Thyroid gland (tissue), 4 donors: ENCODE measurements at regions not wholly inside any gene's neighbourhood (a gene's known extent, or its start where the extent isn't known, plus 50 kb on each side); places are given as distances from the start of the nearest gene placed in this dataset.

Experiments used
- DNase-seq, 2 donors: peaks; one replicate each; pipeline ENCODE4 v3.0.0-alpha.2; 2019
- H3K27ac ChIP-seq, 3 donors: fragments of 200-600 bp; sonication (generic); 1 replicate in 2 of 3; 2 replicates in 1 of 3; pipeline ENCODE4 v1.5.1; 2016 to 2019; ENCODE audit warnings: mild to moderate bottlenecking in 1 of 3, moderate library complexity in 1 of 3
- H3K27me3 ChIP-seq: fragments of 200-600 bp; sonication (generic); one replicate; pipeline ENCODE4 v1.5.1; 2019
- H3K36me3 ChIP-seq, 2 donors: fragments of 200-600 bp; sonication (generic); one replicate each; pipeline ENCODE4 v1.5.1; 2016 to 2019
- H3K4me1 ChIP-seq, 2 donors: fragments of 200-600 bp; sonication (generic); one replicate each; pipeline ENCODE4 v1.5.1; 2017 to 2019
- H3K4me3 ChIP-seq, 3 donors: fragments of 200-600 bp; sonication (generic); replicated peaks in 1 of 3; 1 replicate in 2 of 3; 2 replicates in 1 of 3; pipeline ENCODE4 v1.5.1; 2016; ENCODE audit warnings: mild to moderate bottlenecking in 1 of 3
- H3K9me3 ChIP-seq: fragments of 200-600 bp; sonication (generic); one replicate; pipeline ENCODE4 v1.5.1; 2017
- POLR2A ChIP-seq, 2 donors: fragments of 450-650 bp; IDR thresholded peaks; one replicate each; pipeline ENCODE4 v1.6.1; 2017; ENCODE audit warnings: antibody characterized with exemption in 2 of 2, mild to moderate bottlenecking in 2 of 2, moderate library complexity in 1 of 2
- WGBS, 2 donors: methylation state at CpG; one replicate each; pipeline ENCODE4 v1.1.5; 2017; 5-methylcytosine and 5-hydroxymethylcytosine counted together
- intact Hi-C: fragments of 100-400 bp; cut with DNase I; formaldehyde crosslinking; loops from one replicate; pipeline ENCODE4 v1.15.1; 2023
- TF ChIP-seq, protein P1 (sequence below), 6 experiments: fragments of 200-600 bp in 3 of 6; fragments of 450-650 bp in 3 of 6; sonication (generic) in 3 of 6; IDR thresholded peaks; one replicate each; pipeline ENCODE4 v1.5.1; 2016 to 2019; ENCODE audit warnings: antibody characterized with exemption in 6 of 6, mild to moderate bottlenecking in 2 of 6, inconsistent platforms in 1 of 6, moderate library complexity in 1 of 6

DNA sequence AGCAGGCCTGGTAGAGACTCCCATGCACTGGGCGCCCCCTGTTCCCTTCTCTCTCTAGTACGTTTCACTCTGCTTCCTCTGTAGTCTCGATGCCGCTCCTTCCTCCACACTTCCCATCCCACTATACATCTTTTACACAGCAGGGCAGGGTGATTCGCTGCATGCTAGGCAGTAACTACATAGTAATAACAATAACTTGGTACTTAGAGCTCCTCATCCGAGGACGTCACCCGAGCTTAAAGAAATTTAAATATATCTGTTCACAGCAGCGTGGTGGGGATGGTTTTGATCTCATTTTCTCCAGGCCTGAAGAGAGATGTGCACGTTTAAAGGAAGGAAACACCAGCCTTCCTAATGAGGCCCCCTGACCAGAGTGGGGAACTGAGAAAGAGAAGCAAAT, 276.9 kb downstream of the SKAP2 start:
- Histone ChIP-seq H3K9me3 (no peaks in the 10 kb centered on the region), H3K36me3 (no peaks in the 10 kb centered on the region), H3K4me1 (no peaks in the 10 kb centered on the region), H3K27ac (no peak overlapping the region), H3K4me3 (no peak overlapping the region), H3K27me3 (no peaks in the 10 kb centered on the region)
- intact Hi-C loops, result no loop called here
- WGBS, 2 donors, result 75 to 81% methylated on average over 10 of the region's 10 CpGs
- no peak for DNase-seq
- TF ChIP-seq POLR2A (IDR thresholded peaks at IDR 0.05), result no peak
- TF ChIP-seq, protein P1, sequence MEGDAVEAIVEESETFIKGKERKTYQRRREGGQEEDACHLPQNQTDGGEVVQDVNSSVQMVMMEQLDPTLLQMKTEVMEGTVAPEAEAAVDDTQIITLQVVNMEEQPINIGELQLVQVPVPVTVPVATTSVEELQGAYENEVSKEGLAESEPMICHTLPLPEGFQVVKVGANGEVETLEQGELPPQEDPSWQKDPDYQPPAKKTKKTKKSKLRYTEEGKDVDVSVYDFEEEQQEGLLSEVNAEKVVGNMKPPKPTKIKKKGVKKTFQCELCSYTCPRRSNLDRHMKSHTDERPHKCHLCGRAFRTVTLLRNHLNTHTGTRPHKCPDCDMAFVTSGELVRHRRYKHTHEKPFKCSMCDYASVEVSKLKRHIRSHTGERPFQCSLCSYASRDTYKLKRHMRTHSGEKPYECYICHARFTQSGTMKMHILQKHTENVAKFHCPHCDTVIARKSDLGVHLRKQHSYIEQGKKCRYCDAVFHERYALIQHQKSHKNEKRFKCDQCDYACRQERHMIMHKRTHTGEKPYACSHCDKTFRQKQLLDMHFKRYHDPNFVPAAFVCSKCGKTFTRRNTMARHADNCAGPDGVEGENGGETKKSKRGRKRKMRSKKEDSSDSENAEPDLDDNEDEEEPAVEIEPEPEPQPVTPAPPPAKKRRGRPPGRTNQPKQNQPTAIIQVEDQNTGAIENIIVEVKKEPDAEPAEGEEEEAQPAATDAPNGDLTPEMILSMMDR (IDR thresholded peaks at IDR 0.05), result no peak

DNA sequence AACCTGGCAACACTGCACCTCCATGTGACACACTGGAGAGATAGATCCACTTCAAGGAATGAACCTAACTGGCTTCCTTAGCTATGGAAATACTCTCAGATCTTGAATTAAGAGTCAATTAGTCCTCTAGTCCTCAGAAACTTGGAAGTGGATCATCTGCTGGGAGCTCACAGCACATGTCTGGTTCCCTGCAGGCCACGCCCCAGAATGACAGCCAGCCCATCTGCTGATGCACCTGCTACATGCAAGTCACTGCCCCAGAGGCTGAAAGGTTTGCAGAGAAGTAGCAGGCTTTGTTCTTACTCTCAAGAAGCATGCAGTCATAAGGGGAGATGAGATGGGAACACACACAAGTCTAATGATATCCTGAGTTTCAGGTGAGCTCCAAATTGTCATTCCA, 275.9 kb downstream of the SKAP2 start:
- intact Hi-C loops, result no loop called here
- H3K9me3 ChIP-seq, result no peaks in the 10 kb centered on the region
- no peak overlapping the region for H3K4me3 ChIP-seq
- H3K4me1 ChIP-seq, result no peaks in the 10 kb centered on the region
- no peaks in the 10 kb centered on the region for H3K27me3 ChIP-seq
- no peaks in the 10 kb centered on the region for H3K36me3 ChIP-seq
- H3K27ac ChIP-seq, result no peak overlapping the region
- DNase-seq, result no peak
- TF ChIP-seq, protein P1 (IDR thresholded peaks at IDR 0.05), result no peak
- TF ChIP-seq POLR2A (IDR thresholded peaks at IDR 0.05), result no peak
- 83 to 100% methylated on average over 1 of the region's 1 CpG for WGBS, 2 donors

DNA sequence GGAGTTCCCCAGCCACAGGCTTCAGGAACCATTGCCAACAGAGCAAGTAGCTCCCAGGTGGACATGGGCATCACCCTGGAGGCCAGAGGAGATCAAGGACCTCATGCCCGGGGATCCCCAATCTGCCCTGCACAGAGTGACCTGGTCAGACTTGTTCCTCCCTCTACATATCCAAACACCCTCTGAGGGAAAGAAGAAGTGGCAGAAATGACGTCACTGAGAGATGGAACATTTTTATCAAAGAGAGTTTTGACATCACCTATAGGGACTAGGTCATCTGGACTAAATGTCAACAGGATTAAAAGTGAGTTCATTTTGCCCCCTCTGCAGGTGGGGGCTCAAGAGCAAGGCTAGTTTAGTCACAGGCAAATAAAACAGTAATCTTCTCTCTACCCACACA, 273.7 kb downstream of the SKAP2 start:
- no peaks in the 10 kb centered on the region for H3K4me1 ChIP-seq
- DNase-seq, result no peak
- TF ChIP-seq, protein P1 (IDR thresholded peaks at IDR 0.05), result no peak
- no peak for TF ChIP-seq POLR2A (IDR thresholded peaks at IDR 0.05)
- no peak overlapping the region for H3K27ac ChIP-seq
- intact Hi-C loops, result no loop called here
- no peaks in the 10 kb centered on the region for H3K9me3 ChIP-seq
- WGBS, 2 donors, result 80 to 83% methylated on average over 2 of the region's 2 CpGs
- H3K27me3 ChIP-seq, result no peaks in the 10 kb centered on the region
- no peak overlapping the region for H3K4me3 ChIP-seq
- H3K36me3 ChIP-seq, result no peaks in the 10 kb centered on the region

DNA sequence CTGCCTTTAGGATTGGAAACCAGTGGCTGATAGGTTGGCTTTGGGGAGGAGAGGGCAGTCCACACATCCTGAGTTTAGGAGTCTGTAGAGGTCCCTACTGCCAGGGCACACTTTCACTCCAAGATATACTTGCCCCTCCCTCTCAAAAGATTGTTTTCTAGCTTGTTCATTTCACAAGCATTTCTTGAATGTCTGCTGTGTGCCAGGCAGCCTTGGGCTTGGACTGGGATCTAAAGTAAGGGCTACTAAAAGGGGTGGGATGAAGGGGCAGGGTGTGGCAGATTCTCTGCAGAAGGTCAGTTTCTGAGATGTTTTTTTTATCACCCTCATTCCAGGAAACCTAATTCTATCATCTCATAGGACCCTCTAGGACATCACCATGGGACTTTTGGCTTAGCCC, 272.4 kb downstream of the SKAP2 start:
- Histone ChIP-seq H3K4me3 (no peak overlapping the region), H3K4me1 (no peaks in the 10 kb centered on the region), H3K9me3 (no peaks in the 10 kb centered on the region), H3K27ac (no peak overlapping the region), H3K27me3 (no peaks in the 10 kb centered on the region), H3K36me3 (no peaks in the 10 kb centered on the region)
- TF ChIP-seq, protein P1 (IDR thresholded peaks at IDR 0.05), result no peak
- no peak for TF ChIP-seq POLR2A (IDR thresholded peaks at IDR 0.05)
- intact Hi-C loops, result no loop called here
- DNase-seq, result no peak

DNA sequence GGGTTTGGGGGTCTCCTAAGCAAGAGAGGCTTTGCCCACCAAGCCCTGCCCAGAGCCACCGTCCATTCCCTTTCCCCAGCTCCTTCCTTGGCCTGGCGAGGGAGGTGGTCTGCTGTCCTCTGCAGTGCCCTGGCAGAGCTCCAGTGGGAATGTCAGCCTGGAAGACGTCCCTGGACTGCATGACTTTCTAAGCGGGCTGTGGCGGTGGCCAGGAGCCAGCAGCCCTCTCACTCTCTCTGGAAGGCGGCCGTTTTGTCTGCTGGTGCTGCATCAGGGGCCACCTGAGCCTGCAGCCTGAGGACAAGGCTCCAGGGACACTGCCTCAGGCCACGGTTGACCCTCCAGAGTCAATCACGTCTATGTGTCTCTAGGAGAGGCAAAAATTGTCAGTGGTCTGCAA, 271.0 kb downstream of the SKAP2 start:
- intact Hi-C loops, result no loop called here
- Histone ChIP-seq H3K9me3 (no peaks in the 10 kb centered on the region), H3K36me3 (no peaks in the 10 kb centered on the region), H3K27me3 (no peaks in the 10 kb centered on the region), H3K4me3 (no peak overlapping the region), H3K4me1 (no peaks in the 10 kb centered on the region), H3K27ac (no peak overlapping the region)
- no peak for TF ChIP-seq POLR2A (IDR thresholded peaks at IDR 0.05)
- TF ChIP-seq, protein P1 (IDR thresholded peaks at IDR 0.05), result no peak
- peak; percentile 2 to 5 for DNase-seq
- WGBS, 2 donors, result 23 to 29% methylated on average over 7 to 9 of the region's 9 CpGs
